ENCODE measurements at regions not wholly inside any gene's neighbourhood (a gene's known extent, or its start where the extent isn't known, plus 50 kb on each side); places are given as distances from the start of the nearest gene placed in this dataset.

DNA sequence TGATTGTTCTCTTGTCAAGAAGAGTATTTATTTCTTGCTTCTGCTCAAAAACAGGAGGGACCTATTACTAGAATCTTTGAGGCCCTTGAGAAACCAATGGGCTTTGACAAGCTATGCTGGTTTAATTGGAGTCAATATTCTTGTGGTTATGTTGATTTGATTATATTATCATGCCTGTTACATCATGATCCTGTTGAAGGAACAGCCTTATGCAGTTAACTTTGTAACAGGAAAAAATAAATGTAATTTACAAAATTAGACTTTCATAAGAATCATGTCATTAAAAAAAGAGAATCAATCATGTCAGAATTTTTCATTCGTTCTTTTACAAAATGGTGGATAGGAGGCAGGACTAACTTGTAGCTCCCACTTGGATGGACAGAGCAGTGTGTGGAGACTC lies 386.1 kb upstream of the DDI1 start:
- TF ChIP-seq POLR2A (IDR thresholded peaks at IDR 0.05; ENCODE audit: low read depth, low read length) (no peak), POLR2AphosphoS5 (IDR thresholded peaks at IDR 0.05; ENCODE audit: insufficient read depth, low read depth, low read length) (no peak), EZH2 (IDR thresholded peaks at IDR 0.05; ENCODE audit: borderline replicate concordance, low read depth, low read length, severe bottlenecking) (no peak), JUN (IDR thresholded peaks at IDR 0.05; ENCODE audit: borderline replicate concordance, insufficient read depth, insufficient read length, low read depth) (no peak), FOS (IDR thresholded peaks at IDR 0.05; ENCODE audit: borderline replicate concordance, insufficient read depth, low read length) (no peak), GATA2 (IDR thresholded peaks at IDR 0.05; ENCODE audit: insufficient read depth, insufficient read length, low read depth, low read length) (no peak)
- TF ChIP-seq, protein P1, sequence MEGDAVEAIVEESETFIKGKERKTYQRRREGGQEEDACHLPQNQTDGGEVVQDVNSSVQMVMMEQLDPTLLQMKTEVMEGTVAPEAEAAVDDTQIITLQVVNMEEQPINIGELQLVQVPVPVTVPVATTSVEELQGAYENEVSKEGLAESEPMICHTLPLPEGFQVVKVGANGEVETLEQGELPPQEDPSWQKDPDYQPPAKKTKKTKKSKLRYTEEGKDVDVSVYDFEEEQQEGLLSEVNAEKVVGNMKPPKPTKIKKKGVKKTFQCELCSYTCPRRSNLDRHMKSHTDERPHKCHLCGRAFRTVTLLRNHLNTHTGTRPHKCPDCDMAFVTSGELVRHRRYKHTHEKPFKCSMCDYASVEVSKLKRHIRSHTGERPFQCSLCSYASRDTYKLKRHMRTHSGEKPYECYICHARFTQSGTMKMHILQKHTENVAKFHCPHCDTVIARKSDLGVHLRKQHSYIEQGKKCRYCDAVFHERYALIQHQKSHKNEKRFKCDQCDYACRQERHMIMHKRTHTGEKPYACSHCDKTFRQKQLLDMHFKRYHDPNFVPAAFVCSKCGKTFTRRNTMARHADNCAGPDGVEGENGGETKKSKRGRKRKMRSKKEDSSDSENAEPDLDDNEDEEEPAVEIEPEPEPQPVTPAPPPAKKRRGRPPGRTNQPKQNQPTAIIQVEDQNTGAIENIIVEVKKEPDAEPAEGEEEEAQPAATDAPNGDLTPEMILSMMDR (IDR thresholded peaks at IDR 0.05; ENCODE audit: extremely low read depth in 1 of 2, insufficient read depth in 1 of 2, low read depth in 1 of 2, low read length in 2 of 2), result no peak
- TF ChIP-seq, protein P2, sequence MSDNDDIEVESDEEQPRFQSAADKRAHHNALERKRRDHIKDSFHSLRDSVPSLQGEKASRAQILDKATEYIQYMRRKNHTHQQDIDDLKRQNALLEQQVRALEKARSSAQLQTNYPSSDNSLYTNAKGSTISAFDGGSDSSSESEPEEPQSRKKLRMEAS (IDR thresholded peaks at IDR 0.05; ENCODE audit: insufficient read depth, insufficient read length), result no peak
